H9 (cell line): ENCODE measurements at regions not wholly inside any gene's neighbourhood (a gene's known extent, or its start where the extent isn't known, plus 50 kb on each side); places are given as distances from the start of the nearest gene placed in this dataset.
A peak's percentile ranks its signal among the peaks of the same experiment; 100 is the strongest.

Experiments used
- DNase-seq: peaks from one replicate; pipeline ENCODE4 v3.0.0-alpha.2; 2017
- H2AFZ ChIP-seq: one replicate; pipeline ENCODE4 v1.6.1; 2013; ENCODE audit warnings: mild to moderate bottlenecking, low read length, control low read depth, moderate library complexity
- H2AK5ac ChIP-seq: 2 replicates; pipeline ENCODE4 v1.6.1; 2013; ENCODE audit warnings: low read length, control low read depth, mixed read lengths; ENCODE audit not compliant: insufficient read length
- H2BK120ac ChIP-seq: one replicate; pipeline ENCODE4 v1.6.1; 2013; ENCODE audit warnings: low read depth, mild to moderate bottlenecking, low read length, control low read depth, inconsistent platforms; ENCODE audit not compliant: poor library complexity, severe bottlenecking
- H2BK12ac ChIP-seq: 2 replicates; pipeline ENCODE4 v1.6.1; 2013; ENCODE audit warnings: low read length, control low read depth, mixed read lengths, low read depth; ENCODE audit not compliant: insufficient read length
- H2BK15ac ChIP-seq: 2 replicates; pipeline ENCODE4 v1.6.1; 2013; ENCODE audit warnings: low read depth, low read length, control low read depth
- H2BK20ac ChIP-seq: one replicate; pipeline ENCODE4 v1.6.1; 2013; ENCODE audit warnings: low read depth, mild to moderate bottlenecking, low read length, control low read depth, inconsistent platforms; ENCODE audit not compliant: poor library complexity, severe bottlenecking
- H2BK5ac ChIP-seq: 2 replicates; pipeline ENCODE4 v1.6.1; 2013; ENCODE audit warnings: low read length, control low read depth, mixed read lengths; ENCODE audit not compliant: insufficient read length
- H3K14ac ChIP-seq: 2 replicates; pipeline ENCODE4 v1.6.1; 2013; ENCODE audit warnings: low read length, control low read depth; ENCODE audit not compliant: insufficient read depth
- H3K18ac ChIP-seq: 2 replicates; pipeline ENCODE4 v1.6.1; 2013; ENCODE audit warnings: low read depth, mild to moderate bottlenecking, mixed read lengths, low read length, control low read depth; ENCODE audit not compliant: insufficient read length
- H3K23ac ChIP-seq: 2 replicates; pipeline ENCODE4 v1.6.1; 2013; ENCODE audit warnings: low read length, control low read depth, mixed read lengths, low read depth; ENCODE audit not compliant: insufficient read length
- H3K23me2 ChIP-seq: 2 replicates; pipeline ENCODE4 v1.6.1; 2013; ENCODE audit warnings: low read depth, mild to moderate bottlenecking, mixed read lengths, low read length, control low read depth; ENCODE audit not compliant: insufficient read length, poor library complexity, severe bottlenecking
- H3K27ac ChIP-seq: 2 replicates; pipeline ENCODE4 v1.5.1; 2013; ENCODE audit warnings: low read length, control low read depth, mixed read lengths, low read depth; ENCODE audit not compliant: insufficient read length
- H3K27me3 ChIP-seq: 2 replicates; pipeline ENCODE4 v1.6.1; 2013; ENCODE audit warnings: low read length, control low read depth, inconsistent platforms; ENCODE audit not compliant: insufficient read depth
- H3K4ac ChIP-seq: 2 replicates; pipeline ENCODE4 v1.6.1; 2013; ENCODE audit warnings: low read depth, mild to moderate bottlenecking, control low read depth, inconsistent platforms, low read length, moderate library complexity
- H3K4me1 ChIP-seq: 2 replicates; pipeline ENCODE4 v1.6.1; 2013; ENCODE audit warnings: low read length, control low read depth, inconsistent platforms; ENCODE audit not compliant: insufficient read depth
- H3K4me2 ChIP-seq: 2 replicates; pipeline ENCODE4 v1.6.1; 2013; ENCODE audit warnings: low read length, control low read depth, mixed read lengths; ENCODE audit not compliant: insufficient read length, insufficient read depth
- H3K56ac ChIP-seq: 2 replicates; pipeline ENCODE4 v1.6.1; 2013; ENCODE audit warnings: low read depth, mild to moderate bottlenecking, mixed read lengths, low read length, control low read depth; ENCODE audit not compliant: insufficient read length
- H3K79me1 ChIP-seq: 2 replicates; pipeline ENCODE4 v1.6.1; 2013; ENCODE audit warnings: low read depth, mild to moderate bottlenecking, moderate library complexity, low read length, control low read depth, inconsistent platforms; ENCODE audit not compliant: insufficient read depth, poor library complexity, severe bottlenecking
- H3K79me2 ChIP-seq: 2 replicates; pipeline ENCODE4 v1.6.1; 2013; ENCODE audit warnings: low read length, control low read depth, inconsistent platforms; ENCODE audit not compliant: insufficient read depth
- H3K9ac ChIP-seq: 2 replicates; pipeline ENCODE4 v1.6.1; 2013; ENCODE audit warnings: low read length, control low read depth, mixed read lengths; ENCODE audit not compliant: insufficient read length; ENCODE audit errors: extremely low read depth
- H3K9me3 ChIP-seq: one replicate; pipeline ENCODE4 v1.6.1; 2013; ENCODE audit warnings: low read depth, low read length, inconsistent platforms; ENCODE audit not compliant: control insufficient read depth
- H3T11ph ChIP-seq: one replicate; pipeline ENCODE4 v1.6.1; 2013; ENCODE audit warnings: mild to moderate bottlenecking, low read length, control low read depth, inconsistent platforms
- H4K20me1 ChIP-seq: one replicate; pipeline ENCODE4 v1.6.1; 2013; ENCODE audit not compliant: control insufficient read depth, insufficient read length, insufficient read depth
- H4K5ac ChIP-seq: 2 replicates; pipeline ENCODE4 v1.6.1; 2013; ENCODE audit warnings: low read depth, mild to moderate bottlenecking, mixed read lengths, low read length, control low read depth; ENCODE audit not compliant: insufficient read length
- H4K8ac ChIP-seq: replicated peaks from 2 replicates; pipeline ENCODE4 v1.6.1; 2013; ENCODE audit warnings: low read length, control low read depth, mixed read lengths, low read depth; ENCODE audit not compliant: insufficient read length
- H4K91ac ChIP-seq: 2 replicates; pipeline ENCODE4 v1.6.1; 2013; ENCODE audit warnings: low read depth, mild to moderate bottlenecking, moderate library complexity, mixed read lengths, low read length, control low read depth; ENCODE audit not compliant: insufficient read length
- H3K27ac Mint-ChIP-seq, 3 experiments: 2 replicates in 2 of 3; 3 replicates in 1 of 3; pipeline ENCODE4 v1.8.0; 2020 to 2021; ENCODE audit warnings: mixed read lengths in 3 of 3, mild to moderate bottlenecking in 1 of 3, moderate library complexity in 1 of 3
- H3K27me3 Mint-ChIP-seq: 2 replicates; pipeline ENCODE4 v1.8.0; 2021; ENCODE audit warnings: low read depth, mild to moderate bottlenecking, moderate library complexity, mixed read lengths
- H3K36me3 Mint-ChIP-seq, 3 experiments: 2 replicates in 2 of 3; 3 replicates in 1 of 3; pipeline ENCODE4 v1.8.0; 2020 to 2021; ENCODE audit warnings: low read depth in 3 of 3, mixed read lengths in 3 of 3; ENCODE audit not compliant: insufficient read depth in 1 of 3
- H3K4me1 Mint-ChIP-seq, 2 experiments: 2 replicates each; pipeline ENCODE4 v1.8.0; 2020; ENCODE audit warnings: mixed read lengths in 2 of 2
- H3K4me3 Mint-ChIP-seq, 2 experiments: 2 replicates in 1 of 2; 3 replicates in 1 of 2; pipeline ENCODE4 v1.8.0; 2020 to 2021; ENCODE audit warnings: mild to moderate bottlenecking in 2 of 2, mixed read lengths in 2 of 2, moderate library complexity in 1 of 2
- H3K9me3 Mint-ChIP-seq, 2 experiments: 2 replicates in 1 of 2; 3 replicates in 1 of 2; pipeline ENCODE4 v1.8.0; 2020; ENCODE audit warnings: mild to moderate bottlenecking in 2 of 2, mixed read lengths in 2 of 2, moderate library complexity in 1 of 2
- CTCF ChIP-seq: fragments of 200-600 bp; sonication (generic); conservative IDR thresholded peaks from 3 replicates; pipeline ENCODE4 v1.8.0; 2021; ENCODE audit warnings: antibody characterized with exemption, mild to moderate bottlenecking
- WGBS: extraction: QIAGEN DNeasy Blood & Tissue Kit; methylation state at CpG from one replicate; pipeline ENCODE4 v1.1.7; 2013; ENCODE audit warnings: missing lambda C conversion rate, low lambda C conversion rate, mixed read lengths; ENCODE audit not compliant: insufficient read length; ENCODE audit errors: extremely low coverage; 5-methylcytosine and 5-hydroxymethylcytosine counted together

GRCh38 chr11:116600930-116601329 is 171.9 kb downstream of the BUD13 start:
- peaks cover 48% of the 10 kb centered on the region for H3K27me3 Mint-ChIP-seq
- no peak overlapping the region for H3K27ac Mint-ChIP-seq
- no peak overlapping the region for H2AFZ ChIP-seq
- DNase-seq = peak; percentile 18
- no peaks in the 10 kb centered on the region for H3K79me1 ChIP-seq
- no peak overlapping the region for H4K5ac ChIP-seq
- H3K79me2 ChIP-seq = no peaks in the 10 kb centered on the region
- no peaks in the 10 kb centered on the region for H3K23me2 ChIP-seq
- H3K27me3 ChIP-seq = no peaks in the 10 kb centered on the region; the same call in 1 of the 2 replicates
- H3K14ac ChIP-seq = no peak overlapping the region
- no peaks in the 10 kb centered on the region for H4K20me1 ChIP-seq
- no peaks in the 10 kb centered on the region for H3K9me3 ChIP-seq
- H3K4me1 ChIP-seq = no peaks in the 10 kb centered on the region
- no peak overlapping the region for H2BK12ac ChIP-seq
- H3K4me3 Mint-ChIP-seq = no peak overlapping the region
- H2AK5ac ChIP-seq = no peak overlapping the region
- H3K9me3 Mint-ChIP-seq = no peaks in the 10 kb centered on the region; a peak in 1 of 5 replicates
- H2BK15ac ChIP-seq = no peak overlapping the region
- H3K18ac ChIP-seq = no peak overlapping the region
- H3K27ac ChIP-seq = no peak overlapping the region
- H2BK5ac ChIP-seq = no peak overlapping the region
- H3K4me2 ChIP-seq = no peak overlapping the region
- H2BK120ac ChIP-seq = no peak overlapping the region
- no CpG with 5 or more reads among the region's 4 CpGs for WGBS
- no peaks in the 10 kb centered on the region for H3K36me3 Mint-ChIP-seq
- TF ChIP-seq CTCF = no peak
- peaks cover 10 to 11% of the 10 kb centered on the region in 2 experiments for H3K4me1 Mint-ChIP-seq
- no peak overlapping the region for H3T11ph ChIP-seq
- no peak overlapping the region for H3K4ac ChIP-seq
- H3K9ac ChIP-seq = no peak overlapping the region
- no peak overlapping the region for H3K23ac ChIP-seq
- no peak overlapping the region for H2BK20ac ChIP-seq
- no peak overlapping the region for H4K8ac ChIP-seq
- no peak overlapping the region for H3K56ac ChIP-seq
- no peak overlapping the region for H4K91ac ChIP-seq
